ENCODE measurements at regions not wholly inside any gene's neighbourhood (a gene's known extent, or its start where the extent isn't known, plus 50 kb on each side); places are given as distances from the start of the nearest gene placed in this dataset.

DNA sequence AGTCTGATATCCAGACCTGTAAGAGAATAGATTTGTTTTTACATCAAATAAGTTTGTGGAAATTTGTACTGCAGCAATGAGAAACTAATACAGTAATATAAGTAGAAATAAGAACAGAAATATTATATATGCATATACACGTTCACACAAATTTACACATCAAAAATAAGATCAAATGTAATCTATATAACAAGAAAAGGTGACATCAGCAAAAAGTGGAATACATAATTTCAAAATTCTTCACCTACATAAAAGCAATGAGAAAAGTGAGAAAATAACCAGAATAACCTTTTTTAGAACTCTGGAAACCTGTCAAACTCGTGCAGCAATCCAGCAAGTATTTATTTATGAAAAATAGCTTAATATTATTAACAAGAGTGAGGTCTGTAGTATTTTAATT is 1124.6 kb upstream of the ATXN7L3B start:
- TF ChIP-seq, protein P1, sequence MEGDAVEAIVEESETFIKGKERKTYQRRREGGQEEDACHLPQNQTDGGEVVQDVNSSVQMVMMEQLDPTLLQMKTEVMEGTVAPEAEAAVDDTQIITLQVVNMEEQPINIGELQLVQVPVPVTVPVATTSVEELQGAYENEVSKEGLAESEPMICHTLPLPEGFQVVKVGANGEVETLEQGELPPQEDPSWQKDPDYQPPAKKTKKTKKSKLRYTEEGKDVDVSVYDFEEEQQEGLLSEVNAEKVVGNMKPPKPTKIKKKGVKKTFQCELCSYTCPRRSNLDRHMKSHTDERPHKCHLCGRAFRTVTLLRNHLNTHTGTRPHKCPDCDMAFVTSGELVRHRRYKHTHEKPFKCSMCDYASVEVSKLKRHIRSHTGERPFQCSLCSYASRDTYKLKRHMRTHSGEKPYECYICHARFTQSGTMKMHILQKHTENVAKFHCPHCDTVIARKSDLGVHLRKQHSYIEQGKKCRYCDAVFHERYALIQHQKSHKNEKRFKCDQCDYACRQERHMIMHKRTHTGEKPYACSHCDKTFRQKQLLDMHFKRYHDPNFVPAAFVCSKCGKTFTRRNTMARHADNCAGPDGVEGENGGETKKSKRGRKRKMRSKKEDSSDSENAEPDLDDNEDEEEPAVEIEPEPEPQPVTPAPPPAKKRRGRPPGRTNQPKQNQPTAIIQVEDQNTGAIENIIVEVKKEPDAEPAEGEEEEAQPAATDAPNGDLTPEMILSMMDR (IDR thresholded peaks at IDR 0.05; ENCODE audit: low read depth, low read length) = no peak
- H3K4me3 ChIP-seq = no peak overlapping the region
- no peaks in the 10 kb centered on the region for H3K27me3 ChIP-seq
- no peaks in the 10 kb centered on the region for H3K36me3 ChIP-seq
- H3K4me1 ChIP-seq (ENCODE audit: low read depth) = no peaks in the 10 kb centered on the region
- no peak for DNase-seq (ENCODE audit: low read depth in 1 of 2, low spot score in 1 of 2)
- H3K9me3 ChIP-seq (ENCODE audit: low read depth) = peaks cover 3% of the 10 kb centered on the region
- no peak overlapping the region for H3K27ac ChIP-seq

DNA sequence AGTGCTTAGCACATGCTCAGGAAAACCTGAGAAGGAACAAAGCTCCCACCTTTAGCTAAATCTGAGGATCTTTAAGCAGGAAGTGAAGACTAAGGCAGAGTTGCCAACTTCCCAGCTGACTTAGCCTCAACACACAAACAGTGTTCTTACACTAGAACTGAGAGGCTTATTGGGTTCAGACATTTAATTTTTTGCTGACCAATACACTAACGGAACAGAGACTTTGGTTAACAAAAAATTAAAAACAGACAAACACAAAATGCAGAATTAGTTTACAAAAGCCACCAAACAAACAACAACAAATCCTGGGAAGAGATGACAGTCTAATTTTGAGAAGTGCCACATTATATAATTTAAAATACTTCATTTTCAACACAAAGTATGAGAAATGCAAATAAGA is 1123.7 kb upstream of the ATXN7L3B start:
- Histone ChIP-seq H3K4me1 (ENCODE audit: low read depth) (no peaks in the 10 kb centered on the region), H3K36me3 (no peaks in the 10 kb centered on the region), H3K9me3 (ENCODE audit: low read depth) (peaks cover 3% of the 10 kb centered on the region), H3K27me3 (no peaks in the 10 kb centered on the region), H3K27ac (no peak overlapping the region), H3K4me3 (no peak overlapping the region)
- no peak for DNase-seq (ENCODE audit: low read depth in 1 of 2, low spot score in 1 of 2)
- TF ChIP-seq, protein P1 (IDR thresholded peaks at IDR 0.05; ENCODE audit: low read depth, low read length) = no peak

DNA sequence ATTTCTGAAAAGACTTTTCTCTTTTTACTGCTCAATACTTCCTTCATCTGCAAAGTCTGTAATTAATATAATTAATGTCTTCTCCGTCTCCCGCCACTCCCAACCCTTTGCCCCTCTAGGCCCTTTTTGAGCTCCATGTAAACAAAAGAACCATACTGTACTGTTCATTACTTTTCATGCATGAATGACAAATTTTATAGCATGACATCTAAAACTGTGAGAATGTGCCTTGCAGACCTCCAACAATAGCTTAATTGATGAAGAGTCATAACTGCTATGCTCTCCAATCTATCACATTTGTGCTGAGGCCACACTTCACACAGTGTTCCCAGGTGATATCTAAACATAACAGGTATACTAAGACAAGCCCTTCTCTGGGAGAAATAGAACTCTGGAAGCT is 1122.7 kb upstream of the ATXN7L3B start:
- no peak overlapping the region for H3K27ac ChIP-seq
- no peaks in the 10 kb centered on the region for H3K27me3 ChIP-seq
- DNase-seq (ENCODE audit: low read depth in 1 of 2, low spot score in 1 of 2) = no peak
- TF ChIP-seq, protein P1 (IDR thresholded peaks at IDR 0.05; ENCODE audit: low read depth, low read length) = no peak
- no peak overlapping the region for H3K4me3 ChIP-seq
- no peaks in the 10 kb centered on the region for H3K36me3 ChIP-seq
- H3K9me3 ChIP-seq (ENCODE audit: low read depth) = peaks cover 3% of the 10 kb centered on the region
- no peaks in the 10 kb centered on the region for H3K4me1 ChIP-seq (ENCODE audit: low read depth)

DNA sequence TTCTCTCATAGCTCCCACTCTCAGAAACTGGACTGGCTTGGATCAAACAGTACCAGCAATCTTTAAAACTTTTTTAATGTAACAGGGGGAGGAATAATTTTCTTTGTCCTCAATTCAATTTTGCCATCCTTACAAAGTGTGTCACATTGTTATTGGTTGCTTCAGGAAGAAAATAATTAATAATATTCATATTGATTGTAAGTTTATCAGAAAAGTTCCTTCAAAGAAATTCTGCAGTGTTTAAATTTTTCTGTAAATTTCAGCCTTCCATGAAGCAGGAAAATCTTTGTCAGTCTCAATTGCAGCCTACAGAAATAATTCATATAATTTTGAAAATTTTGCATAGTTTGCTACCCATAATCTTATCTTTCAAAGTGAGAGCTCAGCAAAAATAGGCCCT is 1119.1 kb upstream of the ATXN7L3B start:
- no peak for DNase-seq (ENCODE audit: low read depth in 1 of 2, low spot score in 1 of 2)
- no peak overlapping the region for H3K4me3 ChIP-seq
- H3K27ac ChIP-seq = no peak overlapping the region
- no peaks in the 10 kb centered on the region for H3K36me3 ChIP-seq
- TF ChIP-seq, protein P1 (IDR thresholded peaks at IDR 0.05; ENCODE audit: low read depth, low read length) = no peak
- peaks cover 3% of the 10 kb centered on the region for H3K9me3 ChIP-seq (ENCODE audit: low read depth)
- no peaks in the 10 kb centered on the region for H3K27me3 ChIP-seq
- no peaks in the 10 kb centered on the region for H3K4me1 ChIP-seq (ENCODE audit: low read depth)

DNA sequence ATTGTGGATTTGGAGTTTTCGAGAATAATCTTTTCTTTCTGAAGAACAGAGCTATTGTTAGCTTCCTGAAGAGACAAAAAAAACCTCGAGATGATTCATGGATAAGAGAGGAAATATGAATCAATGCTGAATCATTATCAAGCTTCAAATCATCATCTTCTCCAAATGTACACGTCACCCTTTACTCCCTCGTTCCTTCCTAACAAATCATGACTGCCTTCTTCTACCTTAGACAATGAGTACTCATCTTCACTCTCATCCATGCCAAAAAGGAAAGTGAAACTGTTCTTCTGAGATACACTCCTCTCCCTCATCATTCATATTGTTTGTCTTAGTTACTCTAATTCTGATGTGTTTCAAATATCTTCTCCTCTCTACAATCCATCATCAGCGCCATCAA is 1115.8 kb upstream of the ATXN7L3B start:
- Histone ChIP-seq H3K27ac (no peak overlapping the region), H3K27me3 (no peaks in the 10 kb centered on the region), H3K36me3 (no peaks in the 10 kb centered on the region), H3K4me1 (ENCODE audit: low read depth) (no peaks in the 10 kb centered on the region), H3K9me3 (ENCODE audit: low read depth) (no peaks in the 10 kb centered on the region), H3K4me3 (no peak overlapping the region)
- no peak for DNase-seq (ENCODE audit: low read depth in 1 of 2, low spot score in 1 of 2)
- TF ChIP-seq, protein P1 (IDR thresholded peaks at IDR 0.05; ENCODE audit: low read depth, low read length) = no peak

DNA sequence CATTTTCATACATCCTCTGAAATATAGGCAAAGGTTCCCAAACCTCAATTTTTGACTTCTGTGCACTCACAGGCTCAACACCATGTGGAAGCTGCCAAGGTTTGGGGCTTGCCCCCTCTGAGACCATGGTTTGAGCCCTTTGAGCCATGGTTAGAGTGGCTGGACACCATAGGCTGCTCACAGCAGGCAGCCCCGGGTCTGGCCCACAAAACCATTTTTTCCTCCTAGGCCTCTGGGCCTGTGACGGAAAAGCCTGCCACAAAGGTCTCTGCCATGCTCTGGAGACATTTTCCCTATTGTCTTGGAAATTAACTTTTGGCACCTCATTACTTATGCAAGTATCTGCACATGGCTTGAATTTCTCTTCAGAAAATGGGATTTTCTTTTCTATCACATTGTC is 1113.2 kb upstream of the ATXN7L3B start:
- no peaks in the 10 kb centered on the region for H3K9me3 ChIP-seq (ENCODE audit: low read depth)

More for the DNA sequence above, 1113.2 kb upstream of the ATXN7L3B start:
- H3K27ac ChIP-seq = no peak overlapping the region
- DNase-seq (ENCODE audit: low read depth in 1 of 2, low spot score in 1 of 2) = no peak
- H3K4me3 ChIP-seq = no peak overlapping the region
- TF ChIP-seq, protein P1 (IDR thresholded peaks at IDR 0.05; ENCODE audit: low read depth, low read length) = no peak
- no peaks in the 10 kb centered on the region for H3K4me1 ChIP-seq (ENCODE audit: low read depth)
- no peaks in the 10 kb centered on the region for H3K27me3 ChIP-seq
- H3K36me3 ChIP-seq = no peaks in the 10 kb centered on the region
